ENCODE measurements at regions not wholly inside any gene's neighbourhood (a gene's known extent, or its start where the extent isn't known, plus 50 kb on each side); places are given as distances from the start of the nearest gene placed in this dataset.

DNA sequence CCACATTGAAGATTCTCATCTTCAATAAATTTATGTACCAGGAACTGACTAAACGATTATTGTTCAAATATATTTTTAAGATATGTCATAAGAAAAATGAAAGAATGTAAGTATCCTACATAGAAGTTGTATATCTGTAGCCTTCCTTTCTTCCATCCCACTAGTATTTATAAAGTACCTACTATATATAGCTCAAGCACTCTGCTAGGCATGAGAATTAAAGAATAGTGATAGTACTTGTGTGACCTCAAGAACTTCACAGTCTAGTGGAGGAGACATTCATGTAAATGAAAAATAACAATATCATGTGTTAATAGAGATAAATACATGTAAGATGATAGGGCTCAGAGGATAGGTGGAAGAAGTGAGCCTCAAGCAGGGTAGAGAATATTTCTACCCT is 201.0 kb upstream of the HMHB1 start:
- TF ChIP-seq CTCF (IDR thresholded peaks at IDR 0.05) (no peak), POLR2AphosphoS5 (IDR thresholded peaks at IDR 0.05; ENCODE audit: low read depth, low read length) (no peak), REST (IDR thresholded peaks at IDR 0.05; ENCODE audit: insufficient read depth in 1 of 2, low read depth in 2 of 2, low read length in 1 of 2) (no peak), TCF7L2 (IDR thresholded peaks at IDR 0.05; ENCODE audit: low read depth, low read length) (no peak), SIN3A (IDR thresholded peaks at IDR 0.05; ENCODE audit: borderline replicate concordance, insufficient read depth, low read depth, low read length) (no peak)
